Stomach (tissue), 8 donors: ENCODE measurements at regions not wholly inside any gene's neighbourhood (a gene's known extent, or its start where the extent isn't known, plus 50 kb on each side); places are given as distances from the start of the nearest gene placed in this dataset.

ENCODE experiments used
- DNase-seq, 2 donors: peaks; one replicate each; pipeline versions ENCODE4 v3.0.0 to v3.0.0-alpha.2; 2013 to 2019
- H3K27ac ChIP-seq, 5 donors: fragments of 200-600 bp in 4 of 5; sonication (generic) in 4 of 5; one replicate each; pipeline ENCODE4 v1.5.1; 2013 to 2019; ENCODE audit warnings: mild to moderate bottlenecking in 1 of 5, moderate library complexity in 1 of 5
- H3K27me3 ChIP-seq, 3 donors: fragments of 200-600 bp; sonication (generic); one replicate each; pipeline ENCODE4 v1.5.1; 2017 to 2019; ENCODE audit warnings: mixed run types in 1 of 3
- H3K36me3 ChIP-seq, 4 donors: fragments of 200-600 bp; sonication (generic); 1 replicate in 3 of 4; 2 replicates in 1 of 4; pipeline ENCODE4 v1.5.1; 2016 to 2019
- H3K4me1 ChIP-seq, 4 donors: fragments of 200-600 bp; sonication (generic); one replicate each; pipeline ENCODE4 v1.5.1; 2016 to 2019
- H3K4me3 ChIP-seq, 4 donors: fragments of 200-600 bp; sonication (generic) in 3 of 4; one replicate each; pipeline ENCODE4 v1.5.1; 2016 to 2019; ENCODE audit warnings: mild to moderate bottlenecking in 1 of 4
- H3K9me3 ChIP-seq, 4 donors: fragments of 200-600 bp; sonication (generic); one replicate each; pipeline ENCODE4 v1.5.1; 2016 to 2019
- EP300 ChIP-seq: sonication (generic); formaldehyde crosslinking; IDR thresholded peaks from one replicate; pipeline ENCODE4 v1.6.1; 2017; ENCODE audit warnings: antibody characterized with exemption
- POLR2A ChIP-seq, 4 donors: fragments of 450-650 bp; IDR thresholded peaks; one replicate each; pipeline ENCODE4 v1.6.1; 2016; ENCODE audit warnings: antibody characterized with exemption in 4 of 4, control low read depth in 2 of 4, mild to moderate bottlenecking in 1 of 4, moderate library complexity in 1 of 4
- POLR2AphosphoS5 ChIP-seq, 3 donors: sonication (generic); formaldehyde crosslinking; IDR thresholded peaks; one replicate each; pipeline ENCODE4 v1.6.1; 2016; ENCODE audit warnings: antibody characterized with exemption in 3 of 3
- WGBS, 5 donors: extraction: QIAGEN DNeasy Blood & Tissue Kit in 3 of 5; methylation state at CpG; one replicate each; pipeline versions ENCODE4 v1.1.5 to v1.1.7; 2013 to 2018; 5-methylcytosine and 5-hydroxymethylcytosine counted together
- intact Hi-C: fragments of 100-400 bp; cut with DNase I; formaldehyde crosslinking; loops from one replicate; pipeline ENCODE4 v1.15.1; 2023; ENCODE audit warnings: low total_unique reads
- TF ChIP-seq, protein P1 (sequence below), 7 experiments: fragments of 450-650 bp in 4 of 7; fragments of 200-600 bp in 3 of 7; sonication (generic) in 3 of 7; IDR thresholded peaks; one replicate each; pipeline ENCODE4 v1.5.1; 2016 to 2019; ENCODE audit warnings: antibody characterized with exemption in 7 of 7, control low read depth in 2 of 7, mild to moderate bottlenecking in 1 of 7
- donor health status: healthy with polysubstance abuse.
- donor health status: Bipolar disorder and iron deficiency.
- donor health status: healthy.

DNA sequence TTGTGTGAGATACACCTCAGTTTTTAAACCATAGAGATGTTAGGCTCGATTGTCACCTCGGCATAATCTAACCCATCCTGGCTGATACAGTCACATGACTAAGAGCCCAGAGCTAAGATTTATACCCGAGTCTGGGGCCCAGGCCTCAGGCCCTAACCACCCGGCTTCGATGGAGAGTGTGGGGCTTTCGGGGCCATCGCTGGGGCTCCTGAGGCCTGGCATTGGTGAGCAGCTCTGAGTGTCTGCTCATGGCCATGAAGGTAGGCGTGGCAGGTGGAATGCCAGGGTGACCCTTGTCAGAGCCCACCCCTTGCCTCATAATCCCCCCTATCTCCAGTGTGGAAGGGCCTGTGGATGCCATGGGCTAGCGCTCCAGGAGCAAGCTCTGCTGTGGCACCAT, 164.3 kb downstream of the BMP7 start:
- 79 to 92% (median 89%) methylated on average over 9 of the region's 9 CpGs for WGBS, 5 donors

DNA sequence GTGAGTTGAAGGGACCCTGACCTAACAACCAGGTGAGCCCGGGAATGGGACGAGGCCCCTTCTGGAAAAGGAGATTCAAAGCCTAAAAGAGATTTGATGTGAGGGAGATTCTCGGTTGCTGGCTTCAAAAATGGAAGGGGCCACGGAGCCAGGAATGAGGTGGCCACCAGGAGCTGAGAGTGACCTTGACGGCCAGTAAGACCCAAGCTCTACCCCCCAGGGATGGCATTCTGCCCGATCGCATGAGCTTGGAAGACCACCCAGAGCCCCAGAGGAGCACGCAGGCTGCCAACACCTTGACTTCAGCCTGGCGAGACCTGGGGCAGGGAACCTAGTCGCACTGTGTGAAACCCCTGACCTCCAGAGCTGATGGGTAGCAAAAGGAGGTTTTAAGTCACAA, 163.9 kb downstream of the BMP7 start:
- DNase-seq: no peak
- Histone ChIP-seq H3K9me3 (no peaks in the 10 kb centered on the region), H3K4me3 (no peak overlapping the region), H3K4me1 (no peaks in the 10 kb centered on the region), H3K36me3 (no peaks in the 10 kb centered on the region), H3K27me3 (peaks cover 0 to 55% (median 0%) of the 10 kb centered on the region in 3 donors), H3K27ac (no peak overlapping the region)
- intact Hi-C loops: no loop called here
- TF ChIP-seq POLR2A (IDR thresholded peaks at IDR 0.05) (no peak), POLR2AphosphoS5 (IDR thresholded peaks at IDR 0.05) (no peak), EP300 (no peak)
- TF ChIP-seq, protein P1, sequence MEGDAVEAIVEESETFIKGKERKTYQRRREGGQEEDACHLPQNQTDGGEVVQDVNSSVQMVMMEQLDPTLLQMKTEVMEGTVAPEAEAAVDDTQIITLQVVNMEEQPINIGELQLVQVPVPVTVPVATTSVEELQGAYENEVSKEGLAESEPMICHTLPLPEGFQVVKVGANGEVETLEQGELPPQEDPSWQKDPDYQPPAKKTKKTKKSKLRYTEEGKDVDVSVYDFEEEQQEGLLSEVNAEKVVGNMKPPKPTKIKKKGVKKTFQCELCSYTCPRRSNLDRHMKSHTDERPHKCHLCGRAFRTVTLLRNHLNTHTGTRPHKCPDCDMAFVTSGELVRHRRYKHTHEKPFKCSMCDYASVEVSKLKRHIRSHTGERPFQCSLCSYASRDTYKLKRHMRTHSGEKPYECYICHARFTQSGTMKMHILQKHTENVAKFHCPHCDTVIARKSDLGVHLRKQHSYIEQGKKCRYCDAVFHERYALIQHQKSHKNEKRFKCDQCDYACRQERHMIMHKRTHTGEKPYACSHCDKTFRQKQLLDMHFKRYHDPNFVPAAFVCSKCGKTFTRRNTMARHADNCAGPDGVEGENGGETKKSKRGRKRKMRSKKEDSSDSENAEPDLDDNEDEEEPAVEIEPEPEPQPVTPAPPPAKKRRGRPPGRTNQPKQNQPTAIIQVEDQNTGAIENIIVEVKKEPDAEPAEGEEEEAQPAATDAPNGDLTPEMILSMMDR (IDR thresholded peaks at IDR 0.05): no peak
- 86 to 93% (median 88%) methylated on average over 10 of the region's 10 CpGs for WGBS, 5 donors

More for the DNA sequence above, 164.3 kb downstream of the BMP7 start:
- TF ChIP-seq POLR2A (IDR thresholded peaks at IDR 0.05) (no peak), POLR2AphosphoS5 (IDR thresholded peaks at IDR 0.05) (no peak), EP300 (no peak)
- TF ChIP-seq, protein P1 (IDR thresholded peaks at IDR 0.05): no peak
- intact Hi-C loops: no loop called here
- no peak for DNase-seq
- Histone ChIP-seq H3K36me3 (no peaks in the 10 kb centered on the region), H3K4me1 (no peaks in the 10 kb centered on the region), H3K27ac (no peak overlapping the region), H3K4me3 (no peak overlapping the region), H3K9me3 (no peaks in the 10 kb centered on the region), H3K27me3 (peaks cover 0 to 55% (median 3%) of the 10 kb centered on the region in 3 donors)

DNA sequence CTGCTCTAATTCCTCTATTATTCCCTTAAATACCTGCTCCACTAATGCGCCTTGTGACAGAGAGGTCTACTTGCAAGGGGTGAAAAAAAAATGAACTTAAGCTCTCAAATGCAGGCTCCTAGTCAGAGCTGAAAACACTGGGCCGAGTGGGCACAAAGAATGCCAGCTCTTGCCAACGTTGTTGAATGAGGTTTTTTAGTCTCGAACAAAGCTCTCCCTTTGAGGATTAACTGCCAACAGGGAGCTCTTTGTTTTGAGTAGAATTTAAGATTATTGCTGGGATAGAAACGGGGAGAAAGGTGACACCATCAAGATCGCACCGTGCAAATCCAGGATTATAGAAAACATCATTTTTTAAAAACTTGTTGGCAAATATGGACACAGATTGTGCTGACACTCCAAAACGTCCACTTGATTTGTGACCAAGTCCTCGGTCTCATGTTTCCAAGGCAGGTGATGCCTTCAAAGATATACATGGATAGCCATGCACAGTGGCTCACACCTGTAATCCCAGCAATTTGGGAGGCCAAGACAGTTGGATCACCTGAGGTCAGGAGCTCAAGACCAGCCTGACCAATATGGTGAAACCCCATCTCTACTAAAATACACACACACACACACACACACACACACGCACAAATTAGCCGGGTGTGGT, 163.2 kb downstream of the BMP7 start:
- intact Hi-C loops: no loop called here
- Histone ChIP-seq H3K9me3 (no peaks in the 10 kb centered on the region), H3K27ac (no peak overlapping the region), H3K4me3 (no peak overlapping the region), H3K36me3 (no peaks in the 10 kb centered on the region), H3K27me3 (peaks cover 0 to 56% (median 0%) of the 10 kb centered on the region in 3 donors), H3K4me1 (no peaks in the 10 kb centered on the region)
- no peak for TF ChIP-seq EP300
- no peak for TF ChIP-seq POLR2AphosphoS5 (IDR thresholded peaks at IDR 0.05)
- TF ChIP-seq, protein P1 (IDR thresholded peaks at IDR 0.05): no peak
- no peak for TF ChIP-seq POLR2A (IDR thresholded peaks at IDR 0.05)
- 53 to 64% (median 55%) methylated on average over 11 of the region's 11 CpGs for WGBS, 5 donors
- DNase-seq: peak in 1 of 2 donors; percentile 28

DNA sequence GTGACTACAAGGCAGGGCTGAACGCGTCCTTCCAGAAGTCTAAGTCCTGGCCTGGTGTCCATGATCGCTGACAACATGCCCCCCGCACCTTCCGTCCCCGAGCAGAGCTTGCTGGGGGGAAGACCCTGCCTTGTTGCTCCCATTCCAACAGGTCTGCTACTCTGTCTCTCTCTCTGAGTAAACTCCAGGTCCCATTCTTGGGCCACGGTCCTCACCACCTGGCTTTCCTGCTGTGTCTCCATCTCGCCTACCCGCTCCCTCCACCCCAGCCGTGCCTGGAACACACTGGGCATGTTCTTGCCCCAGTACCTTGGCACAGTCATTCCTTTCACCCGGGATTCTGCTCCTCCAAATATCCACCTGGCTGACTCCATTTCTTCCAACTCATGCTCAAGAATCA, 162.3 kb downstream of the BMP7 start:
- H3K36me3 ChIP-seq: no peaks in the 10 kb centered on the region
- no peak overlapping the region for H3K27ac ChIP-seq
- 83 to 94% (median 86%) methylated on average over 11 of the region's 11 CpGs for WGBS, 5 donors
- no peak for DNase-seq
- TF ChIP-seq POLR2A (IDR thresholded peaks at IDR 0.05) (no peak), POLR2AphosphoS5 (IDR thresholded peaks at IDR 0.05) (no peak)
- TF ChIP-seq, protein P1 (IDR thresholded peaks at IDR 0.05): no peak
- H3K4me3 ChIP-seq: no peak overlapping the region
- no peaks in the 10 kb centered on the region for H3K9me3 ChIP-seq
- peaks cover 0 to 59% (median 0%) of the 10 kb centered on the region in 3 donors for H3K27me3 ChIP-seq
- no peaks in the 10 kb centered on the region for H3K4me1 ChIP-seq
- intact Hi-C loops: no loop called here
